PC-9 (cell line): ENCODE measurements at regions not wholly inside any gene's neighbourhood (a gene's known extent, or its start where the extent isn't known, plus 50 kb on each side); places are given as distances from the start of the nearest gene placed in this dataset.

Source experiments
- BruUV-seq: library from RNA; stranded (reverse); fragments of 400-500 nt; replicated peaks from 2 replicates; lab custom pipeline; 2021; lab: Mats Ljungman, UMichigan
- CTCF ChIA-PET: fragments of 300-600 bp; sonication (Branson Sonifier 250); formaldehyde crosslinking; loops from one replicate; lab custom pipeline; 2022; ENCODE audit warnings: antibody characterized with exemption; lab: Charles Lee
- POLR2A ChIA-PET: fragments of 300-600 bp; sonication (Branson Sonifier 250); formaldehyde crosslinking; loops from one replicate; lab custom pipeline; 2022; ENCODE audit warnings: antibody characterized with exemption; ENCODE audit not compliant: unreplicated experiment; lab: Charles Lee
- DNase-seq, 2 experiments: peaks; one replicate each; pipeline versions ENCODE4 v3.0.0 to v3.0.0-alpha.2; 2015 to 2022; ENCODE audit warnings: mixed read lengths in 1 of 2
- H2AFZ ChIP-seq: fragments of 200-600 bp; sonication (generic); 2 replicates; pipeline ENCODE4 v1.8.1; 2017; ENCODE audit warnings: antibody characterized with exemption
- H3F3A ChIP-seq: fragments of 200-600 bp; sonication (generic); 2 replicates; pipeline ENCODE4 v1.8.1; 2017; ENCODE audit warnings: antibody characterized with exemption, mild to moderate bottlenecking, low read depth; ENCODE audit not compliant: insufficient read depth
- H3K27ac ChIP-seq: fragments of 200-600 bp; sonication (generic); 2 replicates; pipeline ENCODE4 v1.6.1; 2016; ENCODE audit warnings: mixed run types
- H3K27me3 ChIP-seq: fragments of 200-600 bp; sonication (generic); 2 replicates; pipeline ENCODE4 v1.6.1; 2016; ENCODE audit warnings: low read depth, mixed run types; ENCODE audit not compliant: insufficient read depth
- H3K36me3 ChIP-seq: fragments of 200-600 bp; sonication (generic); 2 replicates; pipeline ENCODE4 v1.6.1; 2016; ENCODE audit warnings: low read depth, mixed run types
- H3K4me1 ChIP-seq: fragments of 200-600 bp; sonication (generic); replicated peaks from 2 replicates; pipeline ENCODE4 v1.6.1; 2016; ENCODE audit warnings: mixed run types; ENCODE audit not compliant: insufficient read depth
- H3K4me2 ChIP-seq: fragments of 200-600 bp; sonication (generic); 2 replicates; pipeline ENCODE4 v1.6.1; 2017; ENCODE audit warnings: mixed run types
- H3K4me3 ChIP-seq: fragments of 200-600 bp; sonication (generic); 2 replicates; pipeline ENCODE4 v1.6.1; 2016; ENCODE audit warnings: mixed run types
- H3K79me2 ChIP-seq: fragments of 200-600 bp; sonication (generic); 2 replicates; pipeline ENCODE4 v1.6.1; 2017; ENCODE audit warnings: low read depth, mixed run types
- H3K9me2 ChIP-seq: fragments of 200-600 bp; sonication (generic); 2 replicates; pipeline ENCODE4 v1.8.1; 2017; ENCODE audit warnings: mild to moderate bottlenecking; ENCODE audit not compliant: insufficient read depth
- H3K9me3 ChIP-seq: fragments of 200-600 bp; sonication (generic); 2 replicates; pipeline ENCODE4 v1.8.1; 2016; ENCODE audit warnings: low read depth; ENCODE audit not compliant: insufficient read depth
- H4K20me1 ChIP-seq: fragments of 200-600 bp; sonication (generic); 2 replicates; pipeline ENCODE4 v1.8.1; 2017; ENCODE audit not compliant: insufficient read depth
- EZH2 ChIP-seq: fragments of 200-600 bp; sonication (generic); IDR thresholded peaks from 2 replicates; pipeline ENCODE4 v1.8.0; 2017; ENCODE audit warnings: antibody characterized with exemption, low read depth
- intact Hi-C: fragments of 100-400 bp; cut with micrococcal nuclease; formaldehyde crosslinking; loops from one replicate; pipeline ENCODE4 v1.10.0; 2022; ENCODE audit not compliant: unreplicated experiment
- TF ChIP-seq, protein P1 (sequence below): fragments of 200-600 bp; sonication (generic); conservative IDR thresholded peaks from 2 replicates; pipeline ENCODE4 v1.6.1; 2017; ENCODE audit warnings: mixed run types, antibody characterized with exemption, mild to moderate bottlenecking, moderate library complexity

DNA sequence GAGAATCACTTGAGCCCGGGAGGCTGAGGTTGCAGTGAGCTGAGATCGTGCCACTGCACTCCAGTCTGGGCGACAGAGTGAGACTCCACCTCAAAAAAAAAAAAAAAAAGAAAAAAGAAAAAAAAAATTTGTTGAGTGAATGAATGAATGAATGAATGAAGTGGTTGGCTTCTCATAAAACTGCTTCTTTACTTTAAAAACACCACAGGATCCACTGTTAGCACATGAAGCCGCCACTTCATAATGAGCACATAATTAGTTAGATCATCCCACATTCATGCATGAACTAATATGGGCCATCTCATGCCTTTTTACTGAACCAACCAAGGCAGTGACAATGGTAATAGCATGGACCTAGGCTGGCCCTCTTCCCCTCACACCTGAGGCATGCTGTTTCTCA is 135.0 kb upstream of the XYLT1 start:
- DNase-seq = no peak
- intact Hi-C loops = no loop called here
- no peak overlapping the region for H3K4me3 ChIP-seq
- H3K27me3 ChIP-seq = peaks cover 13% of the 10 kb centered on the region; the same call in 1 of the 2 replicates
- ChIA-PET CTCF (no interaction called here), POLR2A (no interaction called here)
- no TSS peak for BruUV-seq
- no peaks in the 10 kb centered on the region for H3K9me3 ChIP-seq
- no peaks in the 10 kb centered on the region for H3K79me2 ChIP-seq
- H3F3A ChIP-seq = no peaks in the 10 kb centered on the region
- H3K4me1 ChIP-seq = no peaks in the 10 kb centered on the region
- H4K20me1 ChIP-seq = no peaks in the 10 kb centered on the region
- H3K27ac ChIP-seq = no peak overlapping the region
- H3K36me3 ChIP-seq = no peaks in the 10 kb centered on the region
- H3K4me2 ChIP-seq = no peak overlapping the region
- no peak for TF ChIP-seq EZH2
- TF ChIP-seq, protein P1, sequence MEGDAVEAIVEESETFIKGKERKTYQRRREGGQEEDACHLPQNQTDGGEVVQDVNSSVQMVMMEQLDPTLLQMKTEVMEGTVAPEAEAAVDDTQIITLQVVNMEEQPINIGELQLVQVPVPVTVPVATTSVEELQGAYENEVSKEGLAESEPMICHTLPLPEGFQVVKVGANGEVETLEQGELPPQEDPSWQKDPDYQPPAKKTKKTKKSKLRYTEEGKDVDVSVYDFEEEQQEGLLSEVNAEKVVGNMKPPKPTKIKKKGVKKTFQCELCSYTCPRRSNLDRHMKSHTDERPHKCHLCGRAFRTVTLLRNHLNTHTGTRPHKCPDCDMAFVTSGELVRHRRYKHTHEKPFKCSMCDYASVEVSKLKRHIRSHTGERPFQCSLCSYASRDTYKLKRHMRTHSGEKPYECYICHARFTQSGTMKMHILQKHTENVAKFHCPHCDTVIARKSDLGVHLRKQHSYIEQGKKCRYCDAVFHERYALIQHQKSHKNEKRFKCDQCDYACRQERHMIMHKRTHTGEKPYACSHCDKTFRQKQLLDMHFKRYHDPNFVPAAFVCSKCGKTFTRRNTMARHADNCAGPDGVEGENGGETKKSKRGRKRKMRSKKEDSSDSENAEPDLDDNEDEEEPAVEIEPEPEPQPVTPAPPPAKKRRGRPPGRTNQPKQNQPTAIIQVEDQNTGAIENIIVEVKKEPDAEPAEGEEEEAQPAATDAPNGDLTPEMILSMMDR = no peak
- no peaks in the 10 kb centered on the region for H3K9me2 ChIP-seq
- H2AFZ ChIP-seq = no peak overlapping the region

DNA sequence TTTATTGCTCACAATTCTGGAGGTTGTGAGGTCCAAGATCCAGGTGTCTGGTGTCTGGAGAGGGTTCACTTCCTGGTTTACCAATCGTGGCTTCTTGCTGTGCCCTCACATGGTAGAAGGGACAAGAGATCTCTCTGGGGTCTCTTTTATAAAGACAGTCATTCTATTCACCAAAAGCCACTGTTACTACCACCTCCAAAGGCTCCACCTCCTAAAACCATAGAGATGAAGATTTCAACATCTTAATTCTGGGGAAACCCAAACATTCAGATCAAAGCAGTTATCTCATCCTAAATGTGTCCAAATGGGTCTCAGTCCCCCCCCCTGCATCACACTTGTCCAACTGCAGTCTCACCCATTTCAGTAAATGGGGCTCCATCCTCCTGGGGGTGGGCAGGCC is 132.9 kb upstream of the XYLT1 start:
- BruUV-seq = no TSS peak
- Histone ChIP-seq H2AFZ (no peak overlapping the region), H3K36me3 (no peaks in the 10 kb centered on the region), H3K4me3 (no peak overlapping the region), H3K27me3 (peaks cover 7% of the 10 kb centered on the region; the same call in 1 of the 2 replicates), H3K79me2 (no peaks in the 10 kb centered on the region), H3K4me2 (no peak overlapping the region), H3K9me2 (no peaks in the 10 kb centered on the region), H3F3A (no peaks in the 10 kb centered on the region), H3K9me3 (peaks cover 6% of the 10 kb centered on the region; the same call in 1 of the 2 replicates), H4K20me1 (no peaks in the 10 kb centered on the region), H3K27ac (no peak overlapping the region), H3K4me1 (no peaks in the 10 kb centered on the region)
- ChIA-PET CTCF (no interaction called here), POLR2A (no interaction called here)
- TF ChIP-seq EZH2 = no peak
- TF ChIP-seq, protein P1 = no peak
- intact Hi-C loops = no loop called here
- DNase-seq = no peak

DNA sequence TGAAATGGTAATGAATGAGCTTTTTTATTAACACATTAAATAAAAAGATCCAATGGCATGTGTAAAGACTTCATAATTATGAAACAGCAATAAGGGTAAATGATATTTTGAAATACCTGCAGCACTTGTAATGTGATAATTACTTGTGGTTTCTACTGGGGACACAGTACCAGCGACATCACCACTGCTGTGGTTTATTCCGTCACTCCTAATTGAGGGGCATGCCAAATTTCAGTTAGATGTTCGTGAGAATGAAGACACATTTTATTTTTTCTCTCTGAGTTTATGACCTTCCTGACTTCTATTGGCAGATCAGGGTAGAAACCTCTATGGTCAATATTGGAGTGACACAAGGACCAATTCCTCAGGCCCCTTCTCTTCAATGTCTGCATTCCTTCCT is 131.9 kb upstream of the XYLT1 start:
- Histone ChIP-seq H3K4me1 (no peaks in the 10 kb centered on the region), H3K4me2 (no peak overlapping the region)
- CTCF ChIA-PET = no interaction called here

More for the DNA sequence above, 131.9 kb upstream of the XYLT1 start:
- POLR2A ChIA-PET = no interaction called here
- Histone ChIP-seq H3K9me2 (no peaks in the 10 kb centered on the region), H4K20me1 (no peaks in the 10 kb centered on the region), H3K4me3 (no peak overlapping the region), H2AFZ (no peak overlapping the region), H3K79me2 (no peaks in the 10 kb centered on the region), H3K9me3 (peaks cover 6% of the 10 kb centered on the region; the same call in 1 of the 2 replicates), H3K36me3 (no peaks in the 10 kb centered on the region), H3K27me3 (peaks cover 3% of the 10 kb centered on the region; the same call in 1 of the 2 replicates), H3K27ac (no peak overlapping the region), H3F3A (no peaks in the 10 kb centered on the region)
- BruUV-seq = no TSS peak
- TF ChIP-seq, protein P1 = no peak
- TF ChIP-seq EZH2 = no peak
- intact Hi-C loops = no loop called here
- no peak for DNase-seq
